ENCODE measurements at regions not wholly inside any gene's neighbourhood (a gene's known extent, or its start where the extent isn't known, plus 50 kb on each side); places are given as distances from the start of the nearest gene placed in this dataset.

- TF ChIP-seq CBX5 (IDR thresholded peaks at IDR 0.05; ENCODE audit: low read depth, low read length) (no peak), JUN (IDR thresholded peaks at IDR 0.05; ENCODE audit: low read depth, low read length) (no peak), EZH2 (IDR thresholded peaks at IDR 0.05; ENCODE audit: low read depth, low read length, severe bottlenecking) (no peak), TAF7 (optimal IDR thresholded peaks at IDR 0.05; ENCODE audit: borderline replicate concordance, low read depth, low read length) (no peak), MAFK (IDR thresholded peaks at IDR 0.05; ENCODE audit: low read depth, low read length) (no peak), SP4 (IDR thresholded peaks at IDR 0.05; ENCODE audit: low read length) (no peak), PHF8 (conservative IDR thresholded peaks at IDR 0.05; ENCODE audit: low read depth, low read length) (no peak), ATF3 (IDR thresholded peaks at IDR 0.05; ENCODE audit: insufficient read depth, low read depth, low read length) (no peak), SAP30 (IDR thresholded peaks at IDR 0.05; ENCODE audit: insufficient read depth, insufficient replicate concordance, low read length) (no peak), ZNF274 (IDR thresholded peaks at IDR 0.05; ENCODE audit: borderline replicate concordance, extremely low read depth, low read length) (no peak), SIRT6 (IDR thresholded peaks at IDR 0.05; ENCODE audit: low read length) (no peak)
These were observed 161.6 kb upstream of the PTBP2 start (continued) for GRCh38 chr1:96559707-96560596.

Data from H1 (cell line).